Neuronal stem cell (in vitro differentiated cells): ENCODE measurements at regions not wholly inside any gene's neighbourhood (a gene's known extent, or its start where the extent isn't known, plus 50 kb on each side); places are given as distances from the start of the nearest gene placed in this dataset.
A peak's percentile ranks its signal among the peaks of the same experiment; 100 is the strongest.
"Not testable (repeated sequence)": the region's sequence is repeated elsewhere in the genome, so short reads cannot be mapped to it uniquely, and the experiment has no call there.

ENCODE experiments used
- DNase-seq: peaks from one replicate; pipeline ENCODE4 v3.0.0-alpha.2; 2013; ENCODE audit warnings: low spot score
- H2AFZ ChIP-seq: one replicate; pipeline ENCODE4 v1.6.1; 2013; ENCODE audit warnings: mild to moderate bottlenecking, low read length, inconsistent platforms
- H2AK5ac ChIP-seq: 2 replicates; pipeline ENCODE4 v1.6.1; 2013; ENCODE audit warnings: low read depth, mild to moderate bottlenecking, inconsistent platforms, low read length, moderate library complexity, mixed read lengths
- H2BK120ac ChIP-seq: 2 replicates; pipeline ENCODE4 v1.6.1; 2013; ENCODE audit warnings: low read depth, mild to moderate bottlenecking, inconsistent platforms, low read length, moderate library complexity, mixed read lengths
- H2BK12ac ChIP-seq: one replicate; pipeline ENCODE4 v1.6.1; 2013; ENCODE audit warnings: low read length, inconsistent platforms
- H2BK15ac ChIP-seq: 2 replicates; pipeline ENCODE4 v1.6.1; 2013; ENCODE audit warnings: mild to moderate bottlenecking, low read length, inconsistent platforms, mixed read lengths
- H2BK5ac ChIP-seq: one replicate; pipeline ENCODE4 v1.6.1; 2013; ENCODE audit warnings: inconsistent platforms, mild to moderate bottlenecking, low read length, moderate library complexity
- H3K14ac ChIP-seq: one replicate; pipeline ENCODE4 v1.6.1; 2013; ENCODE audit warnings: low read length, inconsistent platforms
- H3K18ac ChIP-seq: 2 replicates; pipeline ENCODE4 v1.6.1; 2013; ENCODE audit warnings: low read length, inconsistent platforms
- H3K23ac ChIP-seq: 2 replicates; pipeline ENCODE4 v1.6.1; 2013; ENCODE audit warnings: low read depth, mild to moderate bottlenecking, mixed read lengths, low read length, inconsistent platforms; ENCODE audit not compliant: poor library complexity
- H3K27ac ChIP-seq: replicated peaks from 3 replicates; pipeline ENCODE4 v1.5.1; 2013; ENCODE audit warnings: low read length, inconsistent platforms
- H3K27me3 ChIP-seq, 3 experiments: 2 replicates each; pipeline ENCODE4 v1.6.1; 2013; ENCODE audit warnings: low read length in 3 of 3, mild to moderate bottlenecking in 2 of 3, inconsistent platforms in 1 of 3, low read depth in 1 of 3, mixed read lengths in 1 of 3, moderate library complexity in 1 of 3; ENCODE audit not compliant: control insufficient read depth in 3 of 3, insufficient read depth in 3 of 3
- H3K36me3 ChIP-seq, 2 donors: replicated peaks in 1 of 2; 2 replicates each; pipeline ENCODE4 v1.6.1; 2013; ENCODE audit warnings: low read length in 2 of 2; ENCODE audit not compliant: control insufficient read depth in 2 of 2, insufficient read depth in 2 of 2
- H3K4ac ChIP-seq: 2 replicates; pipeline ENCODE4 v1.6.1; 2013; ENCODE audit warnings: inconsistent platforms, mild to moderate bottlenecking, low read length, moderate library complexity
- H3K4me1 ChIP-seq, 2 donors: 1 replicate in 1 of 2; 2 replicates in 1 of 2; pipeline ENCODE4 v1.6.1; 2013; ENCODE audit warnings: low read length in 2 of 2, low read depth in 1 of 2; ENCODE audit not compliant: control insufficient read depth in 2 of 2, insufficient read depth in 1 of 2
- H3K4me2 ChIP-seq: one replicate; pipeline ENCODE4 v1.6.1; 2013; ENCODE audit warnings: mild to moderate bottlenecking, low read length, inconsistent platforms; ENCODE audit not compliant: insufficient read depth, poor library complexity, severe bottlenecking
- H3K4me3 ChIP-seq, 2 donors: 2 replicates each; pipeline ENCODE4 v1.5.1; 2013; ENCODE audit warnings: low read length in 2 of 2, mild to moderate bottlenecking in 2 of 2, inconsistent platforms in 1 of 2, moderate library complexity in 1 of 2
- H3K79me1 ChIP-seq: one replicate; pipeline ENCODE4 v1.6.1; 2013; ENCODE audit warnings: low read depth, mild to moderate bottlenecking, inconsistent platforms, low read length, moderate library complexity
- H3K9ac ChIP-seq: one replicate; pipeline ENCODE4 v1.6.1; 2013; ENCODE audit warnings: mild to moderate bottlenecking, low read depth, low read length, inconsistent platforms; ENCODE audit not compliant: poor library complexity
- H3K9me3 ChIP-seq, 2 donors: replicated peaks in 1 of 2; 2 replicates each; pipeline versions ENCODE3 to v1.6.1; 2013; ENCODE audit warnings: low read length in 2 of 2, mild to moderate bottlenecking in 2 of 2, inconsistent platforms in 1 of 2, low read depth in 1 of 2, mixed read lengths in 1 of 2, moderate library complexity in 1 of 2; ENCODE audit not compliant: control insufficient read depth in 2 of 2, insufficient read depth in 1 of 2
- H4K8ac ChIP-seq: one replicate; pipeline ENCODE4 v1.6.1; 2013; ENCODE audit warnings: low read depth, mild to moderate bottlenecking, inconsistent platforms, low read length, moderate library complexity
- H4K91ac ChIP-seq: one replicate; pipeline ENCODE4 v1.6.1; 2013; ENCODE audit warnings: low read length, low read depth, mild to moderate bottlenecking, inconsistent platforms; ENCODE audit not compliant: poor library complexity
- WGBS, 2 donors: extraction: QIAGEN DNeasy Blood & Tissue Kit; methylation state at CpG; one replicate each; pipeline ENCODE4 v1.1.7; 2013; ENCODE audit warnings: missing lambda C conversion rate in 2 of 2, mixed read lengths in 1 of 2; ENCODE audit not compliant: insufficient read length in 2 of 2, insufficient replicate concordance in 1 of 2; ENCODE audit errors: extremely low coverage in 2 of 2; 5-methylcytosine and 5-hydroxymethylcytosine counted together

DNA sequence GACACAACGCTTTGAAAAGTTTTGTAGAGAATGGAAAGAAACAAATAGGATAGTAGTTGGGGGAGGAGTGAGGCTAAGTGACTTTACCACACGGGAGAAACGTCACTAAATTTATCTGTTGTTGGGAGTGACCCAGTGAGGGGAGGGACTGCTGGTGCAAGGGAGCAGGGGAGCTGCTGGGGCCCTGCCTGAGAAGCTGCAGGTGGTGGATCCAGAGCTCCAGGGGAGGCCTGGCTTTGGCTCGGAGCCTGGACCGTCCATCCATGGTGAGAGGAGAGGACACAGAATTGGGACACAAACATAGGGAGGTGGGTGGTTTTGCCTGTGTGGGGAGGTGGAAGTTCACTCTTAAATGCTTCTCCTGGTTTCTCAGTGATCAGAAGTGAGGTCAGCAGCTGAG is 107.6 kb downstream of the GOSR1 start:
- DNase-seq: no peak
- Histone ChIP-seq H2AFZ (no peak overlapping the region), H2BK120ac (no peak overlapping the region), H3K9ac (no peak overlapping the region), H3K4me1 (no peaks in the 10 kb centered on the region), H2BK12ac (no peak overlapping the region), H3K14ac (no peak overlapping the region), H2AK5ac (no peak overlapping the region), H3K9me3 (no peaks in the 10 kb centered on the region), H3K4me2 (no peak overlapping the region), H3K27ac (no peak overlapping the region), H2BK15ac (no peak overlapping the region), H2BK5ac (no peak overlapping the region), H3K23ac (no peak overlapping the region), H3K18ac (no peak overlapping the region), H3K36me3 (no peaks in the 10 kb centered on the region), H4K91ac (no peak overlapping the region), H4K8ac (no peak overlapping the region), H3K79me1 (no peaks in the 10 kb centered on the region), H3K4me3 (no peak overlapping the region), H3K27me3 (no peaks in the 10 kb centered on the region), H3K4ac (no peak overlapping the region)
- WGBS, 2 donors: no CpG with 5 or more reads among the region's 5 CpGs

- Histone ChIP-seq H3K4me2 (no peak overlapping the region), H3K4me3 (no peak overlapping the region), H3K4me1 (no peaks in the 10 kb centered on the region), H3K27me3 (peaks cover 0 to 9% (median 0%) of the 10 kb centered on the region in 3 experiments), H3K9me3 (no peaks in the 10 kb centered on the region), H3K23ac (no peak overlapping the region), H2BK12ac (no peak overlapping the region), H2AK5ac (no peak overlapping the region), H3K36me3 (no peaks in the 10 kb centered on the region), H4K8ac (no peak overlapping the region), H3K27ac (no peak overlapping the region), H2BK120ac (no peak overlapping the region), H2AFZ (no peak overlapping the region), H2BK5ac (no peak overlapping the region), H3K9ac (no peak overlapping the region), H3K79me1 (peaks cover 2% of the 10 kb centered on the region), H3K14ac (no peak overlapping the region), H3K18ac (no peak overlapping the region), H2BK15ac (no peak overlapping the region), H3K4ac (no peak overlapping the region), H4K91ac (no peak overlapping the region)
- no peak for DNase-seq
- no CpG with 5 or more reads among the region's 2 CpGs for WGBS, 2 donors
Observed at GRCh38 chr17:30580916-30581315, 103.7 kb downstream of the GOSR1 start.

DNA sequence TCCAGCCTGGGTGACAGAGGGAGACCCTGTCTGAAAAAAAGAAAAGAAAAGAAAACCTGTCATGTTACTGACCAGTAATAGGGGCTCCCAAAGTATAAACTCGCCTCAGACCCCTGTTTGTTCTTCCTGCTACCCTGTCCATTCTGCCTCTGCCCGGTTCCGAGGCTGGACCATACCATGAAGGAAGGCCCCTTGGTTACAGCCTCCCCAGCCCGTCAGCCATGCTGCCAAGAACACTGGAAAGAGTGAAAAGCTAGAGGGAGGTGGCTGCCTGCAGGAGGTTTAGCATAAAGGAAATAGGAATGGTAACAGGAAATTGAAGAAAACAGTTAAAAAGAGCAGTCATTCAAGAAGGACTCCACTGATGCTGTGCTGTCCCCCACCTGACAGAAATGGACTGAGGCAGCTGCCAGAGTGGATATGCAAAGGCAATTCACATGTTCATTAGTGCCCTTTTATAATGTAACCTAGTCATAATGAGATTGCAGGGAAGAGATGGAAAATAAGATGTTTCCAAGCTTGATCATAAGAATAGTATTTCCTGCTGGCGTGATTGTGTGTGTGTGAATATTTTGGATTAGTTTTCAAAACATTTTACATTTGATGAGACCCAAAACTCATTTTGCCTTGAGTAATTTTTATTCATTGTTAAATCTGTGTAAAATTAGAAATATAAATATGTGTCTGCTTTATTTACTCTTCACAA is 102.6 kb downstream of the GOSR1 start:
- no peak overlapping the region for H3K18ac ChIP-seq
- peaks cover 2% of the 10 kb centered on the region for H3K79me1 ChIP-seq
- no peak overlapping the region for H3K27ac ChIP-seq
- H3K9ac ChIP-seq: no peak overlapping the region
- no peak overlapping the region for H2BK5ac ChIP-seq
- no peak overlapping the region for H3K4me2 ChIP-seq
- H3K4ac ChIP-seq: no peak overlapping the region
- H3K36me3 ChIP-seq: no peaks in the 10 kb centered on the region
- no peak overlapping the region for H2BK15ac ChIP-seq
- H4K8ac ChIP-seq: no peak overlapping the region
- no peaks in the 10 kb centered on the region for H3K4me1 ChIP-seq
- H2BK12ac ChIP-seq: no peak overlapping the region
- H2AK5ac ChIP-seq: no peak overlapping the region
- H3K14ac ChIP-seq: no peak overlapping the region
- no peak overlapping the region for H2BK120ac ChIP-seq
- no CpG with 5 or more reads among the region's 5 CpGs for WGBS, 2 donors
- H2AFZ ChIP-seq: peak overlapping the region; percentile 8
- no peak for DNase-seq
- no peak overlapping the region for H3K23ac ChIP-seq
- H3K9me3 ChIP-seq: no peaks in the 10 kb centered on the region
- H4K91ac ChIP-seq: no peak overlapping the region
- peaks cover 0 to 9% (median 0%) of the 10 kb centered on the region in 3 experiments for H3K27me3 ChIP-seq
- no peak overlapping the region for H3K4me3 ChIP-seq

DNA sequence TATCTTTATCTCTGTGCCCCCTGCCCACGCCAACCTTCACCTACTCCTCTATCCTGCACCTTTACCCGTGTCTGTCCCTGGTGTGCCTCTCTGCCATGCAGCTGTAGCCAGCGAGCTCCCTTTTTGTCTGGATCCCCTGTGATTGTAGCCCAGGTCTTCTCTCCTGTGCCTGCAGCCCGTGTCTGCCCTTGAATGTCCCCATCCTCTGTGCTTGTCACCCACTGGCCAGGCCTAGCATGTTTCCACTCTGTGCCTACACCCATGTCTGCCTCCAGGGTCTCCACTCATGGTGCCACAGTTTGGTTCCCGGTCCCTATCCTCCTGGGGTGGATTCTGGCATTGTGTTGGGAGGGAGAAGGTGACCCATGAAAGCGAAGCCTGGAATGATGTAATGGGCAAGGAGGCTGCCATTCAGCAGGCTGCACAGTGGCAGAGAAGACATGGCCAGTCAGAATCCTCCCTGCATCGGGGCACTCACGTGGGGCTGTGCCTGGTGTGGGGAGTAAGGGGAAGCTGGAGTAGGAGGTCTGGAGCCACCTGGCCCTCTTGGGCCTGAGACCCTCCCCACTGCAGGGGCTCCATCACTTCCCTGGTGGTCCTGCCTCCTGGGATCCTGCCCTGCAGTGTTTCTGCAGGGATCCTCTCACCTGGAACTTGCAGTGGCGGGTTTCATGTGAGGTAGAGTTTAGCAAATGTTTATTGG is 101.0 kb downstream of the GOSR1 start:
- H3K9ac ChIP-seq, H3K4me3 ChIP-seq, H3K18ac ChIP-seq, H2BK15ac ChIP-seq, H3K9me3 ChIP-seq, DNase-seq, H2BK120ac ChIP-seq, H2BK12ac ChIP-seq, H4K8ac ChIP-seq, H3K4me2 ChIP-seq, H3K23ac ChIP-seq, H4K91ac ChIP-seq, H3K79me1 ChIP-seq, H3K4me1 ChIP-seq, H2BK5ac ChIP-seq, H3K27ac ChIP-seq, H2AK5ac ChIP-seq, H3K14ac ChIP-seq, H2AFZ ChIP-seq, H3K36me3 ChIP-seq, H3K4ac ChIP-seq: not testable (repeated sequence)
- no CpG with 5 or more reads among the region's 9 CpGs for WGBS, 2 donors
- H3K27me3 ChIP-seq: peaks cover 0 to 13% (median 0%) of the 10 kb centered on the region in 3 experiments
